HepG2 (cell line): ENCODE measurements at regions not wholly inside any gene's neighbourhood (a gene's known extent, or its start where the extent isn't known, plus 50 kb on each side); places are given as distances from the start of the nearest gene placed in this dataset.

Experiments used
- CEBPB ChIP-seq: IDR thresholded peaks from 2 replicates; pipeline ENCODE4 v1.6.1; 2011; ENCODE audit warnings: low read depth, low read length, improper control_type of control experiment, borderline replicate concordance
- MAFK ChIP-seq, 2 experiments: IDR thresholded peaks in 1 of 2; conservative IDR thresholded peaks in 1 of 2; 2 replicates each; pipeline ENCODE4 v1.6.1; 2011; ENCODE audit warnings: improper control_type of control experiment in 2 of 2, low read length in 2 of 2
- MXD4 ChIP-seq: IDR thresholded peaks from 2 replicates; pipeline ENCODE4 v1.6.1; 2016; ENCODE audit warnings: mild to moderate bottlenecking, missing biosample characterization, missing genetic modification reagents
- STAG1 ChIP-seq: sonication (generic); formaldehyde crosslinking; IDR thresholded peaks from 2 replicates; pipeline ENCODE4 v1.4.0; 2020; ENCODE audit warnings: missing genetic modification reagents
- ZNF251 ChIP-seq: sonication (generic); formaldehyde crosslinking; IDR thresholded peaks from 2 replicates; pipeline ENCODE4 v1.9.0; 2021; ENCODE audit warnings: mild to moderate bottlenecking, missing genetic modification reagents
- ZNF317 ChIP-seq: sonication (generic); formaldehyde crosslinking; IDR thresholded peaks from 2 replicates; pipeline ENCODE4 v1.5.0; 2020; ENCODE audit warnings: mild to moderate bottlenecking, missing genetic modification reagents
- TF ChIP-seq, protein P1 (sequence below): sonication (generic); formaldehyde crosslinking; IDR thresholded peaks from 2 replicates; pipeline ENCODE4 v1.5.1; 2020; ENCODE audit warnings: mild to moderate bottlenecking, missing genetic modification reagents, moderate library complexity
- TF ChIP-seq, protein P2 (sequence below): sonication (generic); formaldehyde crosslinking; IDR thresholded peaks from 2 replicates; pipeline ENCODE4 v1.4.0; 2020; ENCODE audit warnings: missing genetic modification reagents, borderline replicate concordance
- TF ChIP-seq, protein P3 (sequence below): IDR thresholded peaks from 2 replicates; pipeline ENCODE4 v1.6.1; 2012; ENCODE audit warnings: low read depth, low read length, improper control_type of control experiment
- TF ChIP-seq, protein P4 (sequence below): IDR thresholded peaks from 2 replicates; pipeline ENCODE4 v1.6.1; 2016; ENCODE audit warnings: missing genetic modification reagents, missing compliant biosample characterization
- TF ChIP-seq, protein P5 (sequence below), 2 experiments: fragments of 450-650 bp in 1 of 2; sonication (generic) in 1 of 2; formaldehyde crosslinking; IDR thresholded peaks; 2 replicates each; pipeline versions ENCODE4 v1.5.0 to v1.8.0; 2020 to 2022; ENCODE audit warnings: mild to moderate bottlenecking in 1 of 2, missing genetic modification reagents in 1 of 2
- TF ChIP-seq, protein P6 (sequence below): sonication (generic); formaldehyde crosslinking; IDR thresholded peaks from 2 replicates; pipeline ENCODE4 v1.5.0; 2020; ENCODE audit warnings: mild to moderate bottlenecking, missing genetic modification reagents, moderate library complexity

DNA sequence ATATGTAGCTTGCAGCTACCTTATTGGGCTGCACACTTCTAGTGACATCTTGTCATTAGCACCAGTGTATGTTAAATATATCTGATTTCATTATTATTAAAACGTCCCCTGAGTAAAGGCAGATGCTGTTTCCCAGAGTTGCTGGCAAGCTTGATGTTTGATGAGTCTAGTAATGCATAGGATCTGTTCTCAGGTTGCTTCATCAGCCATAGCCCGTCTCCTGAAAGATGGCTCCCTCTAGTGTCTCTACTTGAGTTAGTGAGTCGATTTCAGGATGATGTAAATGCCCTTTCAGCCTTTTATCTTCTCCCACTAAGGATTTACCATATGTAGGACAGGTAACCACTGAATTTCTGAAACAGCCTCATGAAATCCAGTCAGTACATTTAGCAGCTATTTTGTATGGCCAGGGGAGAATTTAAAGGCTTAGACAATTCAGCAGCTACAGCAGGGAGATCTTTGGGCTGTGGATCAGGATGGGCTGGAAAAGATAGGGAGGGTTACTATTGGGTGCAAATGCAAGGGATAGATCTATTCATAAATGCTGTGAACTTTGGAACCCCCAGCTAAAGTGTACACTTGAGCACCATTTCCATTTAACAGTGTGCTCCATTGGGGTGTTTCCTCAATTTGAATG lies 376.3 kb downstream of the CNTNAP4 start (continued):
- TF ChIP-seq, protein P1, sequence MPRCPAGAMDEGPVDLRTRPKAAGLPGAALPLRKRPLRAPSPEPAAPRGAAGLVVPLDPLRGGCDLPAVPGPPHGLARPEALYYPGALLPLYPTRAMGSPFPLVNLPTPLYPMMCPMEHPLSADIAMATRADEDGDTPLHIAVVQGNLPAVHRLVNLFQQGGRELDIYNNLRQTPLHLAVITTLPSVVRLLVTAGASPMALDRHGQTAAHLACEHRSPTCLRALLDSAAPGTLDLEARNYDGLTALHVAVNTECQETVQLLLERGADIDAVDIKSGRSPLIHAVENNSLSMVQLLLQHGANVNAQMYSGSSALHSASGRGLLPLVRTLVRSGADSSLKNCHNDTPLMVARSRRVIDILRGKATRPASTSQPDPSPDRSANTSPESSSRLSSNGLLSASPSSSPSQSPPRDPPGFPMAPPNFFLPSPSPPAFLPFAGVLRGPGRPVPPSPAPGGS (CRISPR knock-in tag): no peak
- TF ChIP-seq, protein P2, sequence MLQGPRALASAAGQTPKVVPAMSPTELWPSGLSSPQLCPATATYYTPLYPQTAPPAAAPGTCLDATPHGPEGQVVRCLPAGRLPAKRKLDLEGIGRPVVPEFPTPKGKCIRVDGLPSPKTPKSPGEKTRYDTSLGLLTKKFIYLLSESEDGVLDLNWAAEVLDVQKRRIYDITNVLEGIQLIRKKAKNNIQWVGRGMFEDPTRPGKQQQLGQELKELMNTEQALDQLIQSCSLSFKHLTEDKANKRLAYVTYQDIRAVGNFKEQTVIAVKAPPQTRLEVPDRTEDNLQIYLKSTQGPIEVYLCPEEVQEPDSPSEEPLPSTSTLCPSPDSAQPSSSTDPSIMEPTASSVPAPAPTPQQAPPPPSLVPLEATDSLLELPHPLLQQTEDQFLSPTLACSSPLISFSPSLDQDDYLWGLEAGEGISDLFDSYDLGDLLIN: no peak
- TF ChIP-seq ZNF251 (CRISPR knock-in tag): no peak
- peak; percentile 92 for TF ChIP-seq CEBPB
- TF ChIP-seq, protein P3, sequence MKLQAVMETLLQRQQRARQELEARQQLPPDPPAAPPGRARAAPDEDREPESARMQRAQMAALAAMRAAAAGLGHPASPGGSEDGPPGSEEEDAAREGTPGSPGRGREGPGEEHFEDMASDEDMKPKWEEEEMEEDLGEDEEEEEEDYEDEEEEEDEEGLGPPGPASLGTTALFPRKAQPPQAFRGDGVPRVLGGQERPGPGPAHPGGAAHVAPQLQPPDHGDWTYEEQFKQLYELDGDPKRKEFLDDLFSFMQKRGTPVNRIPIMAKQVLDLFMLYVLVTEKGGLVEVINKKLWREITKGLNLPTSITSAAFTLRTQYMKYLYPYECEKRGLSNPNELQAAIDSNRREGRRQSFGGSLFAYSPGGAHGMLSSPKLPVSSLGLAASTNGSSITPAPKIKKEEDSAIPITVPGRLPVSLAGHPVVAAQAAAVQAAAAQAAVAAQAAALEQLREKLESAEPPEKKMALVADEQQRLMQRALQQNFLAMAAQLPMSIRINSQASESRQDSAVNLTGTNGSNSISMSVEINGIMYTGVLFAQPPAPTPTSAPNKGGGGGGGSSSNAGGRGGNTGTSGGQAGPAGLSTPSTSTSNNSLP: peak; percentile 43; the same call in 1 of the 2 replicates
- TF ChIP-seq, protein P4, sequence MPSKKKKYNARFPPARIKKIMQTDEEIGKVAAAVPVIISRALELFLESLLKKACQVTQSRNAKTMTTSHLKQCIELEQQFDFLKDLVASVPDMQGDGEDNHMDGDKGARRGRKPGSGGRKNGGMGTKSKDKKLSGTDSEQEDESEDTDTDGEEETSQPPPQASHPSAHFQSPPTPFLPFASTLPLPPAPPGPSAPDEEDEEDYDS (CRISPR knock-in tag): no peak
- TF ChIP-seq, protein P5, sequence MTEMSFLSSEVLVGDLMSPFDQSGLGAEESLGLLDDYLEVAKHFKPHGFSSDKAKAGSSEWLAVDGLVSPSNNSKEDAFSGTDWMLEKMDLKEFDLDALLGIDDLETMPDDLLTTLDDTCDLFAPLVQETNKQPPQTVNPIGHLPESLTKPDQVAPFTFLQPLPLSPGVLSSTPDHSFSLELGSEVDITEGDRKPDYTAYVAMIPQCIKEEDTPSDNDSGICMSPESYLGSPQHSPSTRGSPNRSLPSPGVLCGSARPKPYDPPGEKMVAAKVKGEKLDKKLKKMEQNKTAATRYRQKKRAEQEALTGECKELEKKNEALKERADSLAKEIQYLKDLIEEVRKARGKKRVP (CRISPR knock-in tag; IDR thresholded peaks at IDR 0.05): peak in 1 of 2 experiments; percentile 58; a peak in 2 of 4 replicates
- TF ChIP-seq MXD4 (CRISPR knock-in tag): no peak
- no peak for TF ChIP-seq ZNF317 (CRISPR knock-in tag)
- TF ChIP-seq, protein P6, sequence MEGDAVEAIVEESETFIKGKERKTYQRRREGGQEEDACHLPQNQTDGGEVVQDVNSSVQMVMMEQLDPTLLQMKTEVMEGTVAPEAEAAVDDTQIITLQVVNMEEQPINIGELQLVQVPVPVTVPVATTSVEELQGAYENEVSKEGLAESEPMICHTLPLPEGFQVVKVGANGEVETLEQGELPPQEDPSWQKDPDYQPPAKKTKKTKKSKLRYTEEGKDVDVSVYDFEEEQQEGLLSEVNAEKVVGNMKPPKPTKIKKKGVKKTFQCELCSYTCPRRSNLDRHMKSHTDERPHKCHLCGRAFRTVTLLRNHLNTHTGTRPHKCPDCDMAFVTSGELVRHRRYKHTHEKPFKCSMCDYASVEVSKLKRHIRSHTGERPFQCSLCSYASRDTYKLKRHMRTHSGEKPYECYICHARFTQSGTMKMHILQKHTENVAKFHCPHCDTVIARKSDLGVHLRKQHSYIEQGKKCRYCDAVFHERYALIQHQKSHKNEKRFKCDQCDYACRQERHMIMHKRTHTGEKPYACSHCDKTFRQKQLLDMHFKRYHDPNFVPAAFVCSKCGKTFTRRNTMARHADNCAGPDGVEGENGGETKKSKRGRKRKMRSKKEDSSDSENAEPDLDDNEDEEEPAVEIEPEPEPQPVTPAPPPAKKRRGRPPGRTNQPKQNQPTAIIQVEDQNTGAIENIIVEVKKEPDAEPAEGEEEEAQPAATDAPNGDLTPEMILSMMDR: peak; percentile 85
- peak in 1 of 2 experiments; percentile 21; a peak in 1 of 4 replicates for TF ChIP-seq MAFK (conservative IDR thresholded peaks at IDR 0.05 in 1 of 2, IDR thresholded peaks at IDR 0.05 in 1 of 2; ENCODE audit: low read length in 2 of 2)
- peak; percentile 93 for TF ChIP-seq STAG1 (CRISPR knock-in tag)
